ELF-1 (cell line): ENCODE measurements at regions not wholly inside any gene's neighbourhood (a gene's known extent, or its start where the extent isn't known, plus 50 kb on each side); places are given as distances from the start of the nearest gene placed in this dataset.

Source experiments
- DNase-seq: peaks from one replicate; pipeline ENCODE4 v3.0.0-alpha.2; 2016; ENCODE audit warnings: low read depth, low spot score

DNA sequence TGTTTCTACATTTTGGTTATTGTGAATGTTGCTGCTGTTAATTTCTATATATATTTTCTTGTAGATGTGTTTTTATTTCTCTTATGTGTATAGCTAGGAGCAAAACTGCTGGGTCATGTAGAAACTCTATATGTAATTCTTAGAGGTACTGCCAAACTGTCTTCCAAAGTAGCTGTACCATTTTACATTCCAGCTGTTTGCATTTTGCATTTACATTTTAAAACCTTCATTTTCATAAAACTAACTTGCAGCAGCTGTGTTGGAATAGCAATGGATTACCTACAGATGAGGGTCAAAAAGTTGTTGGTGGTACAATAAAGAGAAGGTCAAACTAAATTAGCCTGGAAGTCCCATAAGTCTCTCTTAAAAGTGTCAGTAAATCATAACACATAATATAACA is 1109.7 kb downstream of the FLRT2 start:
- DNase-seq: no peak

DNA sequence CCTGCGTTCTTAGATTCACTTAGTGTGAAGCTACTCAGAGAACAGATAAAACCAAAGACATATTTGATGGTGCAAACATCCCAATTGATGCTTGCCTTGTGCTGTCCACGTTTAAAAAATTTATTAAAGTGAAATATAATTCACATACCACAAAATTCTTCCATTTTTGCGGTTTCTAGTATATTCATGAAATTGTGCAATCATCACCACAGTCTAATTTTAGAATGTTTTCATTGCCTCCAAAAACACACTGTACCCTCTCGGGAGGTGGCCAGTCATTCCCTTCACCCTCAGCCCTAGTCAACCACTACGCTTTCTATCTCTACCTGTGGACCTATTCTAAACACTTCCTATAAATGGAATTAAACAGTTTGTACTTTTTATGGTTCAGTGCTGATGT is 1109.2 kb downstream of the FLRT2 start:
- no peak for DNase-seq

DNA sequence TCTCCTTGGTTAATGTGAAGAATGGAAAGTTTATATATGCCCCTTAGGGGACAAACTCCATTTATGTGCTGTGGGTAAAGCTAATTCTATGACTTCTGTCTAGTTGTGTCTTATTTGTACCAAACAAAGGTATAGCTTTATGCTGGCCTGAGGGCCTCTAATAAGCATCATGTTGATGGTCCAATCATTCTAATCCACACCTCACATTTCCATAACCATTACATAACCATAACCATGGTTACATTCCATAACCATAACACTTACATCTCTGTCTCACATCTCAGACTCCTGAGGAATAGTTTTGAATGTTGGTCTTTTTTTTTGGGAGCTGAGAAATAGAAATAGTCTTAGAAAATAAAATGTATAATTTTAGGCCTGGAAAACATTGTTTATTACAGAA is 1097.1 kb downstream of the FLRT2 start:
- no peak for DNase-seq

DNA sequence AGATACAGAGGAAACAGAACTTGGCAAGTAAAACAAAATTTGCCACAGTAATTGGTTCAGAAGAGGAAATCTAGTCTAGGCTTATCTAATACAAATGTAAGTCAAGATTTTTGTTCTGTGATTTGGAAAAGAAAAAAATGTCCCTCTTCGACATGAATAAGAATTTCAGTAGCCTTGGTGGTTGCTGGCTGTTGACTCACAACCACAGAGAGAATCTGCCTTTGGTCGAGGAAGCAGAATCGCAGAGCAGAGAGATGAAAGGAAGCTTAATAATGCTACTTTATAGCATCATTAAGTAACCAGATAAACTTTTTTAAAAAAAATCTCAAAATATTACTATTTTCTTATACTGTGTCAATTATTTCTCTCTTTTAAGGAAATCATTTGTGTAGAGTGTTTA is 1096.6 kb downstream of the FLRT2 start:
- DNase-seq: no peak

DNA sequence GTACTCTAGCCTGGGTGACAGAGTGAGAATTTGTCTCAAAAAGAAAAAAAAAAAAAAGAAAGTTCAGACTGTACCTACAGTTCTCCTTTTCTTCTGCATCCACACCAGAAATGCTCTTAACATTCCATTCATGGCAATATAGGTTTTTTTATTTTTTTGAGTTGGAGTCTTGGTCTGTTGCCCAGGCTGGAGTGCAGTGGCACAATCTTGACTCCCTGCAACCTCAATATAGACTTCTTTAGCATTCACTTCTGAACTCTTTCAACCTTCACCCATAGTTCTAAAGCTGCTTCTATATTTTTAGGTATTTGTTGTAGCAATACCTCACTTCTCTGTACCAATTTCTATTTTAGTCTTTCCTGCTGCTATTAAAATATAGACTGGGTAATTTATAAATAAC is 1095.7 kb downstream of the FLRT2 start:
- no peak for DNase-seq

DNA sequence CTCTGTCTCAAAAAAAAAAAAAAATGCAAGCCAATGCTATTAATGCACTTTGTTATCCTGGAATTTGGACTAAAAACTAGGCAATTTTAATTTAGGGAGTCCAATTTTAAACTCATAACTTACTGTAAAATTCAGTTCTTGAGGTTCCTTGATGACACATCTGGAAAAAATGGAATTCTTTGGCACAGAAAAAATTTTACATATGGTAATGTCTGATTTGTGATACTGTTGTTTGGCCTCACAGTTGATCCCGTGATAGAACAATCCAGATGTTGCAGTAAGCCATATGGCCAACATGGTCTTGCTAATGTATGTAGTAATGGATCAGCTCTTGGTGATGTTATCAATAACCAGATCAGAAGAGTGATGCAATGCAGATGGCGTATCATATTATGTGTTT is 1089.8 kb downstream of the FLRT2 start:
- DNase-seq: no peak

DNA sequence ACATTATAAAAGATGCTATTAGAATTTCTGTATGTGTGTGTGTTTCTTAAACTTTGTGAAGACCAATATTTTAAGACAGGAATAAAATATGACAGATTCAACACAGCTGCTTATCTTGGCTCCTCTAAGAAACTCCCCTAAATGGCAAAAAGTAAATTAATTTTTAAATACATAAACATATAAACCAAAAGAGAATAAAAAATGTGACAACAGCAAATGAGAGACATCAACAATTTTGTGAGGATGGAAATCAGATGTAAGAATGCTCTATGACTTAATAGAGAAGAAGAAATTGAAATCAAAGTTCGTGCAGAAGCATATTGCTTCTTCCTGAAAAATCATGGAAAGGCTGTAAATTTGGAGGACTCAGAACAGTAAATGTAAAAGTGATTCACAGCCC is 1083.8 kb downstream of the FLRT2 start:
- no peak for DNase-seq

DNA sequence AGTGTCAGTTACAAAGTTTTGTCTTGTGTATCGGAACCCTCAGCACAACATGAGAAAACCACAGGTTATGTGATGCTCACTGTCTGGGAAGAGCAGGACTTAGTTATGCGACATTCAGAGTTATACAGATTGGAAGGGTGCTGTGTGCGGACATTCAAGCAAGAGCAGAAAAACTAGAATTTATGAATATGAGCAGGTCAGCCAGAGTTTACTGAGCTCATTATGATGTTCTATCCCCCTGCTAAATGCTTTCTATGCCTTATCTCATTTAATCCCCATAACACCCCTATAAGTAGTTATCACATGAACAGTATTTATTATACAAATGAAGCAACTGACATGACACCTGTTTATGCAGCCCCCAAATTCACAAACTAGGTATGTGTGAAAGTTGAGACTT is 1083.2 kb downstream of the FLRT2 start:
- no peak for DNase-seq

DNA sequence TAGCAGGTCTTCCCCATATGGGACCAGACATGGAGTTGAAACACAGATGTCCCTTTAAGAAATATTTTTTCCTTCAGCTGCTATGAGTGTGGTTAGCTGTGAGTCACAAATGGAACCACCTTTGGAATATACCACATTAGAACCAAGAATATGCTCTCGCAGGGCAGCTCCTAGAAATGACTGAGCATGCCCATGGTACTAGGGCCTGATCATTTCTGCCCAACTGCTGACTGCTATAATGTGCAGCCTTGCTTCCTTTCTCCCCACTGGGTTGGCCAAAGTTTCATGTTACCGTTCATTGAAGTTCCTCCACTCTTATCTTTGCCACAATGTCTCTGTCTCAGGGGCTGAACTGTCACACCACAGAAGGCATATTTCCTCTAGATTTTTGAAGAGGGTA is 1074.6 kb downstream of the FLRT2 start:
- DNase-seq: no peak

DNA sequence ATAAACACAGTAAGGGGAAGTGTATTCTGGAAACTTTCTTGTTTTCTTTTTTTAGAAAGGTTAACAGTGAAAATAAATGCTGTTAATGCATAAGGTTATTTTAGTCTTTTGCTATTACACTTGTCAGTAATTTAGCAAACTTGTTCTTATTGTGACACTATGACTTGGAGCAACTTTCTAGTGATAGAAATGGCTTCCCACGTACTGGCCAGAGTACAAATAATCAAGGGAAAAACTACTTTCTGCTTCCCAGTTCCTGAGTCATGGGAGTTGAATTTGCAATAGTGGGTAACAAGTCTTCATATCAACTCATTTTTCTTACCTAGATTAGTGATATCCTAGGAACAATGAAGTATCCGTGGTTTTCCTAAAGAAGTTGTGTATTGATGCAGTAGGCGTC is 1072.3 kb downstream of the FLRT2 start:
- no peak for DNase-seq

DNA sequence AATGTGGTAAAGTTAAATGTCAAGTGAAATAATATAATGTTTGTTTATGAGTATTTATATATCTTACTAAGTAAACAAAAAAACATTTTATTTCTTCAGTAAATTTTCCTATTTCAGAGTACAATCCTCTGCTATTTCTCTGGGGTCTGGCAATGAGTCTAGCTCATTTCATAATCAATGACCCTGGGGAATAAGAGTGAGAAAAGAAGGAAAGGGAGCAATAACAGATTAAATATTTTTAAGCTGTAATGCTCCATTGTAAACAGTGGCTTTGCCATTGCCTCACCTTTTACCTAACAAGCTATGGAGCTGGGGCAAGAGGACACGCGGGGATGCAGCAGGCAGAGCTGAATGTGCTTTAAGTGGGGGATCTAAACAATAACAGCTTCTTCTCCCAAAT is 1071.9 kb downstream of the FLRT2 start:
- no peak for DNase-seq

DNA sequence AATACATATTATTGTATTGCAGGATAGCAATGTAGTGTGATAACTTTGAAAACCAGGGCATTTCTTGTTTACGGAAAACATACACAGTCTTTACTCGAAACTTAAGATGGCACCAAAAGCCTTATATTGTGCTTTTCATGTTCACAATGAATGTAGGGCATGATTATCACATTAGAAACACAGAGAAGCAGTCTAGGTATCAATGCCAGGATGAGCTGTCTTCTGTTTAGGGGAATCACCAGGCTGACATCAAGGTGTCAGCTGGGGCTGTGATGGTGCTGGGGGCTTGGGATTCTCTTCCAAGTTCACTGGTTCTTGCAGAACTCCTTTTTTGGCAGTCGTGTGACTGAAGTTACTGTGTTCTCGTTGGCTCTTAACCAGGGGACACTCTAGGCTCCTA is 1067.3 kb downstream of the FLRT2 start:
- no peak for DNase-seq

DNA sequence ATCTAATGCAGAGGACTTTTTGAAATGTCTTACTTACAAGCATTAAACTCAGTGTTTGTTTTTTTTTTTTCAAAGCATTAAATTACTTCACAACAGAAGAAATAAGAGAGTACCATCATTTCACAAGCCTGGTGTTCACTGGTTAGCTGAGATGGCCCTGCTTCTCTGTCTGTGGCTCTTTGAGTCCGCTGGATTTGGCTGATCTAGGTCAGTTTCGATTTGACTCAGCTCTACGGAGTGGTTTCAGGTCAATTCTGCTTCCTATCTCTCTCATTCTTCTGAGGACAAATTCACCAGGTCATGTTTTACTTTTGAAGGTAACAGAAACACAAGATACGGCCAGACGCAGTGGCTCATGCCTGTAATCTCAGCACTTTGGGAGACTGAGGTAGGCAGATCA is 1066.1 kb downstream of the FLRT2 start:
- DNase-seq: no peak

DNA sequence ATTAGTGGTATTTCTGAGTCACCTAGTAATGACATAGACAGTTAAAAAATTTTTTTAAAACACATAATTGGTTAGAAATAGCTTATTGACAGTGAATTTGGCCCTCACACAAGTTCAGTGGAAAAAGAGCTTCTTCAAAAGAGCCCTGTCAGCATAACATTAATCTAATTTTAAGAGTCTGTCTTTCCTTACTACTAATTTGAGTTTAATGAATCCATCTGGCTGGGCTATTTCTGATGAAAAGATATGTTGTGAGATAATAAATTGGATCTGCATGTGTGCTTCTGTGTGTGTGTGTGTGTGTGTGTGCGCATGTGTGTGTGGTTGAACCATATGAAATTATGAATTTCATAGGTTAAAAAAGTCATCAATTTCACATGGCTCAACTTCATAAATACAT is 1045.2 kb downstream of the FLRT2 start:
- DNase-seq: no peak

DNA sequence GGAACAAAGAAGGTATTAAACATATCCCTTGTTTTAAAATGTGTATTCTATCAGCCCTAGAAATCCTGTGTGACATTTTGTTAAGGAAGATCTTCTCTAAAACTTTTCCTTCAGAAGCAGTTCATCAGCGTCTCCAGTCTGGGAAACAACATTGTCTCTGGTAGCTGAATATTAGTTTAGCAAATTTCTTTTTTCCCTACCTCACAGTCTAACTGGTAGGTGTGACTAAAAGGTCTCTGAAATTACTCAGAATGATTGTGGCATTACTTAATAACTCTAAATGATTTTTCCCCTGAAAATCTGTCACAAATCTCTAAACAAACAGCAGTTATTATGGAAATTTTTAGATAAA is 1044.8 kb downstream of the FLRT2 start:
- no peak for DNase-seq

DNA sequence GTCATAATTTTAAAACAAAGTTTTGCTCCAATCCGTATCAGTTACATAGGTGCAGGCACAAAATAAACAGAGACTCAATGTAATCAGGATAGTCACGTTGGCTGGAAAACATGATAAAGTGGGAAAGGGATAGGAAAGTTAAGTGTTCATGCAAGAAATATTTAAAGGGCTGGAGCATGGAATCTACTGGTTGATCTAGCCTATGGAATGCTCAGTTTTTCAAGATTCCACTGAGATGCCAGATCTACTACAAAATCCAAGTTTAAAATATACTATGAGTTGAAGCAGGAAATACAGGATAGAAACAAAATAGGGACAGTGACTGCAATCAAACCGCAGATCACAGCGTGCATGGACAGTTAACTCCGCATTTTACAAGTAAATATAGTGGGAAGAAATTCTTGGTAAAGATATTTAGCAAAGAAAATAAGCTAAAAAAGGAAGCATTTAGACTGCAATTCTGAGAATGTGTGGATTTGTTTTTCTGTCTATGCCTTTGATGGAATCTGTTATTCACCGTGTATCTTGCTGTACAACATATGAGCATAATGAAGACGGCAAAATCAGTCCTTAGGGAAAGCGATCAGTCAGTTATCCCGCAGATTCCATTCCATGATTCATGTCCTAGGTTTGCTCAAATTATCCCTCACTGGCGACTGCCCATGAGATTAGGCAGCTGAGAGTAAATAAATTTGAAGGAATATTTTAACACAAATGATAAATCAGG is 1044.3 kb downstream of the FLRT2 start:
- no peak for DNase-seq

DNA sequence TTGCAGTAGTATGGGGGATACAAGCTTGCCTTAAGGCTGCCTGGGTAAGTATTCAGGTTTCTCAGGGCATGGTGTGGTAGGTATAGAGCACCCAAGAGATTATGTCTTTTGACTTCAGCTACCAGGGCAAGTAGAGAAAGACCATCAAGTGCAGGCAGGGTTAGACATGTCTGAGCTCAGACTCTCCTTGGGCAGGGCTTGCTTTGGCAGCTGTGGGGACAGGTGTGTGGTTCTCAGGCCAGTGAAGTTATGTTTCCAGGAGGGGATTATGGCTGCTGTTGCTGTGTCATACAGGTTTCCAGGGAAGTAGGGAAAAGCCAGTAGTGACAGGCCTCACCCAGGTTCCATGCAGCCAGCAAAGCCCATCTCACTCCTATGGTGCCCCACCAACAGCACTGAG is 1040.4 kb downstream of the FLRT2 start:
- no peak for DNase-seq

DNA sequence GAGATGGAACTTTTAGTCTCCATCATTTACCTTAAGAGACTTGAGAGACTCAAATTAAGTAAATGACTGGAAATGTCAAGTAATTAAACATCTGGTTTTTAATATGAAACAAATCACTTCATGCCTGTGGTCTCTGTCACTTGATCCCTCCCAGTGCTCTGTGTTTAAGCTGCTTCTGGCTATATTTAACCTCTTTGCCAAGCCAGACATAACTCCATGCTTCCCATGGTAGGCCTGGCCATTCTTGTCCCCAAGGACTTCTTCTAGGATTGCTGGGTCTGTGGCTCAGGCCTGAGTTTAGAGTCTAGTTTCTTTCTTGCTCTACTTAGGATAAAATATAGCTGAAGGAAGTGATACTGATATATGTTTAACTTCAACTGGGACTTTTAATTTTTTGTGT is 1013.6 kb downstream of the FLRT2 start:
- DNase-seq: no peak

DNA sequence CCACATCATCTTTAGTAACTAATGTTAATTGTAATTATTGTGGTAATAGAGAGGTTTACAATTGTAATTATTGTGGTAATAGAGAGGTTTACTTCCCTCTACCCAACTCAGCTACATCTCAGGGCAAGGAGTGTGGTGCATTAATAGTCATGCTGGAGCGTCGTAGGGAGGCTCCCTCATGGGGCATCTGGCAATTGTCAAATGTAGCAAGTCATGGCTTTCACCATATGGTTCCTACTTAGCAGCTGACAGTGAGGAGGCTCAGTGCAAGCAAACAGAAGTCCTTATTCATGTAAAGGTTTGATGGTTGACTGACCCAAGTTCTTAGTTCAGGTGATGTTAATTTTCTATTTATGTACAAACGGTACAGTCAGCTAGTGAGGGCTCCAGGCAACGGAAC is 1012.0 kb downstream of the FLRT2 start:
- no peak for DNase-seq

DNA sequence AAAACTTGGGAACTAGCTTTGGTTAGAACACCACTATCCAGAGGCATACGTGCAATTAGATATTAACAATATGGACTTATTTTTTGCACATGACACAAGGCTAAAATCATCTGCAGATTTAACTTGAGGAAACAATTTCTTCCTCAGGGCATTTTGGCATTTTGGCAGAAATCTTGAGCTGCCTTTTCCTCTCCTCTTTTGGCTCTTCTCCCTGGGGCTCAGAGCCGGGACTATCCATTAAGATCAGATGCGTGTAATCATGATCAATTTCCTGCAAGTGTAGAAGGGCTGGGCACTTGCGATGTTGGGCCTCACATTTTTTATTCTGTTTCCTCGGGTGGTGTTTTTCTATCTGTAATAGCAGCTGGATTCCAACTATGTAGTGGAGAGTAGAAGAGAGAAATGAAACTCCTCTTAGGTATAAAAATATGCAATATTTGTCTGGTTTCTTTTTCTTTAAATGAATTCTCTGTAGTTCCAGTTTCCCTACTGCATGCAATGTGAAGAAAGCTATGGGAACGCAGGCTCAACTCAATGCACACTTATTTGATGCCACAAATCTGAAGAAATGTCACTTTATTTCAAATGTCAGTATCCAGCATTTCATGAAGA is 1010.8 kb downstream of the FLRT2 start:
- no peak for DNase-seq

DNA sequence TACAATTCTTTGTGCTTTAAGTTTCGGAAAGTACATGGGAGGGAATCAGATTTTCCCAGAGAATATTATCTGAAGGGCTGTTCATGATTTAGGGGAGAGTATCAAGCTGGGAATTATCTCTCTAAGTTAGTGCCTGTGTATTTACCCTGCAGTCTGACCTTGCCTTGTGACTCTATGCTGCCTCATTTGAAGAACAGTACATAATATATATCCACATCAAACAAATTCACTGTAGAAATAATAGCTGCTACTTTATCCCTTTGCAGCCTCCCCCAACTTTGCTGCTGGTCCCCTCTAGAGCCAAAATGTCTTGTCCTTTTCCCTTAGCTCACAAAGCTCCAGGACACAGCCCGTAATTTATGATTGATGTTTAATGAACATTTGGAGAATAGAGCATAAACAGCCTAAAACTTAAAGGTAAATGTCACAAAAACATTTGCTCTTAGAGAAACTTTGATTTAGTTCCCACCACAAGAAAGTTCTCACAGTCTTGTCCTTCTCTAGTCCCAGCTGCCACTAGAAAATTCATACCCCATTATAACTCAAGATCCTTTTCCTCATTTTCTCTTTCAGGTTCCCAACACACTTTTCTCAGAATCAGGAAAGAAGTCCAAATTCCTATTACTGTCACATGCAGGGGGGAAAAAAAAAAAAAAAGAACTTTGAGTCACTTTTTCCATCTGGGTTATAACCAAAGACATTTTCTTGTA is 1009.6 kb downstream of the FLRT2 start:
- DNase-seq: no peak

DNA sequence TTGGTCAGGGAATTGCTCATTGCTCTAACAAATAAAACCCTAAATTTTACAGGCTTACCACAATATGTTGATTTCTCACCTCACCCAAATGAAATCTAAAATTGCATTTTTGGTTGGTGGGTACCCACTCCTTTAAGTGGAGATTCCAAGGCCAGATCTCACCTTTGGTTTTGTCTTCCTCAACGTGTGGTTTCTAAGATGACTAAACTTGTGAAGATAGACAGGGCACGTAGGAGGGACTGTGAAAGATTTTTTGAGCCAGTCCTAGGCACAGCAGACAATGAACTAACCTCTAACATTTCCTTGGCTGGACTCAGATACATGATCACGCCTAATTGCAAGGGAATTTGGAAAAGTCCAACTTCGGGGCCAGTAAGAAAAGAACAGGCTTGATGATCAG is 1003.9 kb downstream of the FLRT2 start:
- no peak for DNase-seq

DNA sequence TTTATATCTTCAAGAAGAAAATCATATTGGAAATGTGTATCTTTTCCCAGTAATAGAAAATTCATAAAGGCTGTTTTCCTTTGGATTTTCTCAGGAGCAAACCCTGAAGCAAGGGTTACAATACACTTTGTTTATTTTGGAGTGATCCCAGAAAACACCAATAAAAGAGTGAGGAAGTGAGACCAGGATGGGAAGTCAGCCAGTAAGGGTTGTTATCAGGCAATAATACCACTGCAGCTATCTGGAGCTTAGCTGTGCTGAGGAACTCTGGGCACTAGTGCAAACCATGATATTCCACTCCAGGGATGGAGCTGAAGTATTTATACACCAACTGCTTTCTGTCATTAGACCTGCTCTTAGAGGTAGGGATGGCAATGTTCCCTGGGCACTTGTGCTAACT is 1002.3 kb downstream of the FLRT2 start:
- DNase-seq: no peak
